ENCODE measurements at regions not wholly inside any gene's neighbourhood (a gene's known extent, or its start where the extent isn't known, plus 50 kb on each side); places are given as distances from the start of the nearest gene placed in this dataset.

- TF ChIP-seq CTCF (conservative IDR thresholded peaks at IDR 0.05 in 1 of 2, IDR thresholded peaks at IDR 0.05 in 1 of 2; ENCODE audit: extremely low read depth in 1 of 2, insufficient read depth in 1 of 2, low read depth in 1 of 2, low read length in 2 of 2): no peak
- no peak for TF ChIP-seq EZH2 (IDR thresholded peaks at IDR 0.05; ENCODE audit: borderline replicate concordance, low read length)
Observed at GRCh38 chr10:121405953-121406352, 192.3 kb downstream of the FGFR2 start.

Data from mammary epithelial cell (primary cell).